Right lobe of liver (tissue), 4 donors: ENCODE measurements at regions not wholly inside any gene's neighbourhood (a gene's known extent, or its start where the extent isn't known, plus 50 kb on each side); places are given as distances from the start of the nearest gene placed in this dataset.

ENCODE experiments used
- POLR2A ChIP-seq: fragments of 450-650 bp; IDR thresholded peaks from one replicate; pipeline ENCODE4 v1.6.1; 2017; ENCODE audit warnings: antibody characterized with exemption, mild to moderate bottlenecking
- TF ChIP-seq, protein P1 (sequence below), 4 donors: fragments of 200-600 bp in 3 of 4; fragments of 450-650 bp in 1 of 4; IDR thresholded peaks; one replicate each; pipeline versions ENCODE4 v1.5.1 to v1.8.0; 2016 to 2022; ENCODE audit warnings: antibody characterized with exemption in 4 of 4, mild to moderate bottlenecking in 2 of 4
- donor health status: DM: no; HTN: no; CAD: no.
- donor health status: DM: no; HTN: no; CAD: no.
- donor health status: DM: no; HTN: yes; CAD: no.

DNA sequence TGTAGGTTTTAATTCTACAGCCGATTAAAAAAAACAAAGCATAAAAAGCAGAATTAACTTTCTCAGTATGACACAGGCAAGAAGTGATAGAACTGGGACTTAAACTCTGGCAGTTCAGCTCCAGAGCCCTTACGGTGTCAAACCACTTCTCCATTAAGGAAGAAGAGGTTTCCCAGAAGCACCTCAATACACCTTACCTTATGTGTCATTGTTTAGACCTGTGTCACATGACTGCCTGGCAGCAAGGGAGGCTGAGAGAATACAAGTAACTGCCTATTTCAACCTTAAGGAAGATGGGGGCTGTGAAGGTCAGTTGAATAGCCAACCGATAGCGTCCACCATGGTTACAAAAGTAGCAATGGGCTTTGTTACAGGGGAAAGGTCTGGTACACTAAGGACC, 54.6 kb upstream of the ARHGAP5 start:
- TF ChIP-seq, protein P1, sequence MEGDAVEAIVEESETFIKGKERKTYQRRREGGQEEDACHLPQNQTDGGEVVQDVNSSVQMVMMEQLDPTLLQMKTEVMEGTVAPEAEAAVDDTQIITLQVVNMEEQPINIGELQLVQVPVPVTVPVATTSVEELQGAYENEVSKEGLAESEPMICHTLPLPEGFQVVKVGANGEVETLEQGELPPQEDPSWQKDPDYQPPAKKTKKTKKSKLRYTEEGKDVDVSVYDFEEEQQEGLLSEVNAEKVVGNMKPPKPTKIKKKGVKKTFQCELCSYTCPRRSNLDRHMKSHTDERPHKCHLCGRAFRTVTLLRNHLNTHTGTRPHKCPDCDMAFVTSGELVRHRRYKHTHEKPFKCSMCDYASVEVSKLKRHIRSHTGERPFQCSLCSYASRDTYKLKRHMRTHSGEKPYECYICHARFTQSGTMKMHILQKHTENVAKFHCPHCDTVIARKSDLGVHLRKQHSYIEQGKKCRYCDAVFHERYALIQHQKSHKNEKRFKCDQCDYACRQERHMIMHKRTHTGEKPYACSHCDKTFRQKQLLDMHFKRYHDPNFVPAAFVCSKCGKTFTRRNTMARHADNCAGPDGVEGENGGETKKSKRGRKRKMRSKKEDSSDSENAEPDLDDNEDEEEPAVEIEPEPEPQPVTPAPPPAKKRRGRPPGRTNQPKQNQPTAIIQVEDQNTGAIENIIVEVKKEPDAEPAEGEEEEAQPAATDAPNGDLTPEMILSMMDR (IDR thresholded peaks at IDR 0.05) = no peak
- no peak for TF ChIP-seq POLR2A
